GM18951 (cell line): ENCODE measurements at regions not wholly inside any gene's neighbourhood (a gene's known extent, or its start where the extent isn't known, plus 50 kb on each side); places are given as distances from the start of the nearest gene placed in this dataset.

Experiments
- POLR2A ChIP-seq: IDR thresholded peaks from 4 replicates; pipeline ENCODE4 v1.6.1; 2011; ENCODE audit warnings: mild to moderate bottlenecking; ENCODE audit not compliant: insufficient read length, insufficient read depth; ENCODE audit errors: extremely low read depth
- in situ Hi-C: fragments of 300-500 bp; cut with MboI; formaldehyde crosslinking; loops from one replicate; pipeline ENCODE4 v1.12.0; 2022; ENCODE audit warnings: low sequenced_read_pairs, mixed read lengths, inconsistent platforms; ENCODE audit not compliant: unreplicated experiment

- in situ Hi-C loops = no loop called here
- no peak for TF ChIP-seq POLR2A
Observed at GRCh38 chr17:71905376-71906031, 215.3 kb upstream of the SOX9 start.

GRCh38 chr17:71909155-71909554 is 211.7 kb upstream of the SOX9 start:
- in situ Hi-C loops = no loop called here

GRCh38 chr17:71910002-71910401 is 210.8 kb upstream of the SOX9 start:
- in situ Hi-C loops = no loop called here
- no peak for TF ChIP-seq POLR2A

More at GRCh38 chr17:71909155-71909554, 211.7 kb upstream of the SOX9 start:
- TF ChIP-seq POLR2A = no peak

GRCh38 chr17:71914042-71914441 is 206.8 kb upstream of the SOX9 start:
- in situ Hi-C loops = no loop called here

GRCh38 chr17:71914812-71915211 is 206.0 kb upstream of the SOX9 start:
- in situ Hi-C loops = no loop called here
- no peak for TF ChIP-seq POLR2A

More at GRCh38 chr17:71914042-71914441, 206.8 kb upstream of the SOX9 start:
- no peak for TF ChIP-seq POLR2A

GRCh38 chr17:71917715-71918114 is 203.1 kb upstream of the SOX9 start:
- no peak for TF ChIP-seq POLR2A

GRCh38 chr17:71919186-71919585 is 201.6 kb upstream of the SOX9 start:
- no peak for TF ChIP-seq POLR2A
- in situ Hi-C loops = no loop called here

More at GRCh38 chr17:71917715-71918114, 203.1 kb upstream of the SOX9 start:
- in situ Hi-C loops = no loop called here

- in situ Hi-C loops = no loop called here
- TF ChIP-seq POLR2A = no peak
Observed at GRCh38 chr17:71919896-71920295, 200.9 kb upstream of the SOX9 start.

- no peak for TF ChIP-seq POLR2A
- in situ Hi-C loops = no loop called here
Observed at GRCh38 chr17:71921796-71922195, 199.0 kb upstream of the SOX9 start.

GRCh38 chr17:71922439-71922838 is 198.4 kb upstream of the SOX9 start:
- no peak for TF ChIP-seq POLR2A
- in situ Hi-C loops = no loop called here

GRCh38 chr17:71926746-71927398 is 193.9 kb upstream of the SOX9 start:
- TF ChIP-seq POLR2A = no peak
- in situ Hi-C loops = no loop called here

- TF ChIP-seq POLR2A = no peak
- in situ Hi-C loops = no loop called here
Observed at GRCh38 chr17:71933306-71933705, 187.5 kb upstream of the SOX9 start.

- TF ChIP-seq POLR2A = no peak
- in situ Hi-C loops = no loop called here
Observed at GRCh38 chr17:71934520-71934919, 186.3 kb upstream of the SOX9 start.

- in situ Hi-C loops = no loop called here
- TF ChIP-seq POLR2A = no peak
Observed at GRCh38 chr17:71935341-71935740, 185.5 kb upstream of the SOX9 start.

- TF ChIP-seq POLR2A = no peak
- in situ Hi-C loops = no loop called here
Observed at GRCh38 chr17:71936977-71937376, 183.8 kb upstream of the SOX9 start.

GRCh38 chr17:71937914-71938313 is 182.9 kb upstream of the SOX9 start:
- in situ Hi-C loops = no loop called here
- no peak for TF ChIP-seq POLR2A
